Endothelial cell (in vitro differentiated cells): ENCODE measurements at regions not wholly inside any gene's neighbourhood (a gene's known extent, or its start where the extent isn't known, plus 50 kb on each side); places are given as distances from the start of the nearest gene placed in this dataset.

Experiments used
- DNase-seq: peaks from one replicate; pipeline ENCODE4 v3.0.0; 2021; ENCODE audit warnings: low spot score
- H3K27ac Mint-ChIP-seq: one replicate; pipeline ENCODE4 v1.8.0; 2021; ENCODE audit warnings: mixed read lengths, inconsistent platforms; ENCODE audit not compliant: unreplicated experiment
- H3K27me3 Mint-ChIP-seq: one replicate; pipeline ENCODE4 v1.8.0; 2021; ENCODE audit warnings: mild to moderate bottlenecking, moderate library complexity, mixed read lengths, inconsistent platforms; ENCODE audit not compliant: unreplicated experiment
- H3K36me3 Mint-ChIP-seq: one replicate; pipeline ENCODE4 v1.8.0; 2021; ENCODE audit warnings: mild to moderate bottlenecking, low read depth, mixed read lengths, inconsistent platforms; ENCODE audit not compliant: unreplicated experiment
- H3K4me1 Mint-ChIP-seq: one replicate; pipeline ENCODE4 v1.8.0; 2021; ENCODE audit warnings: mild to moderate bottlenecking, mixed read lengths, inconsistent platforms; ENCODE audit not compliant: unreplicated experiment
- H3K4me3 Mint-ChIP-seq: one replicate; pipeline ENCODE4 v1.8.0; 2021; ENCODE audit warnings: mild to moderate bottlenecking, mixed read lengths, inconsistent platforms; ENCODE audit not compliant: unreplicated experiment
- H3K9me3 Mint-ChIP-seq: one replicate; pipeline ENCODE4 v1.8.0; 2021; ENCODE audit warnings: mixed read lengths, inconsistent platforms; ENCODE audit not compliant: unreplicated experiment
- TF ChIP-seq, protein P1 (sequence below): fragments of 200-600 bp; sonication (generic); IDR thresholded peaks from one replicate; pipeline ENCODE4 v1.5.0; 2021; ENCODE audit warnings: antibody characterized with exemption; ENCODE audit not compliant: unreplicated experiment

DNA sequence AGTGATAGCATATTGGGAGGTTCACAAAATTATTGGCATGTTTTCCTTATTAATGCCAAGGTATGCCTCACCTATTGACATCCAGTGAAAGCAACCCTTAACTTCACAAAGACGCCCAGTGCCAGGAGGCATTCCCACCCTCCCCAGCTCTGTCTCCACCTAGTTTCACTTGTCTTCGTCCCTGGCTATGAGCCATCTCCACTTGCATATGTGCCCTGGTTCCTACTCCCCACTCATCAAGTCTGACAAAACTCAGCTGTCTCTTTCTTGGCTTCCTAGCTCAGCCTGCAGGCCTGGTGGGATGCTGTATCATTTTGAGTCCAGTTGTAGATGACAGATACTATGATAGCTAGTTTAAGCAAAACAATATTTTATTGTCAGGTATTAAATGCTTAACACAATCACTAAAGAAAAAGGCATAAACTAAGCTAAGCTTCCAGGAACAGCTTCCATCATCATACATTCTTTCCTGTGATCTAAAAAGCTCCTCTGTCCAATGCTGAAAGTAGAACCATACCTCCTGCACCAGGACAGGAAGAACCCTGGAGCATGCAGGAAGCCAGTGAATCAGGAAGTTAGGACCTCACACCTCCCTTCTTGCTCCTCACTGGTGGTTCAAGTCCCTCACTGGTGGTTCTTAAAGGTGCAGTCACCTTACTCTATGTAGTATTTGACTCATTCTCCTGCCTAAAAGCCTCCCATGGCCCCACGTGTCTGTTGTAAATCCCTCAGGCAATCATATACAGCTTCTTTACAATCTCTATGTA, 410.3 kb upstream of the RASGEF1B start:
- H3K4me3 Mint-ChIP-seq = no peak overlapping the region
- no peaks in the 10 kb centered on the region for H3K9me3 Mint-ChIP-seq
- TF ChIP-seq, protein P1, sequence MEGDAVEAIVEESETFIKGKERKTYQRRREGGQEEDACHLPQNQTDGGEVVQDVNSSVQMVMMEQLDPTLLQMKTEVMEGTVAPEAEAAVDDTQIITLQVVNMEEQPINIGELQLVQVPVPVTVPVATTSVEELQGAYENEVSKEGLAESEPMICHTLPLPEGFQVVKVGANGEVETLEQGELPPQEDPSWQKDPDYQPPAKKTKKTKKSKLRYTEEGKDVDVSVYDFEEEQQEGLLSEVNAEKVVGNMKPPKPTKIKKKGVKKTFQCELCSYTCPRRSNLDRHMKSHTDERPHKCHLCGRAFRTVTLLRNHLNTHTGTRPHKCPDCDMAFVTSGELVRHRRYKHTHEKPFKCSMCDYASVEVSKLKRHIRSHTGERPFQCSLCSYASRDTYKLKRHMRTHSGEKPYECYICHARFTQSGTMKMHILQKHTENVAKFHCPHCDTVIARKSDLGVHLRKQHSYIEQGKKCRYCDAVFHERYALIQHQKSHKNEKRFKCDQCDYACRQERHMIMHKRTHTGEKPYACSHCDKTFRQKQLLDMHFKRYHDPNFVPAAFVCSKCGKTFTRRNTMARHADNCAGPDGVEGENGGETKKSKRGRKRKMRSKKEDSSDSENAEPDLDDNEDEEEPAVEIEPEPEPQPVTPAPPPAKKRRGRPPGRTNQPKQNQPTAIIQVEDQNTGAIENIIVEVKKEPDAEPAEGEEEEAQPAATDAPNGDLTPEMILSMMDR = no peak
- no peaks in the 10 kb centered on the region for H3K36me3 Mint-ChIP-seq
- DNase-seq = no peak
- H3K27me3 Mint-ChIP-seq = peaks cover 1% of the 10 kb centered on the region
- H3K4me1 Mint-ChIP-seq = peaks cover 6% of the 10 kb centered on the region
- H3K27ac Mint-ChIP-seq = no peak overlapping the region

DNA sequence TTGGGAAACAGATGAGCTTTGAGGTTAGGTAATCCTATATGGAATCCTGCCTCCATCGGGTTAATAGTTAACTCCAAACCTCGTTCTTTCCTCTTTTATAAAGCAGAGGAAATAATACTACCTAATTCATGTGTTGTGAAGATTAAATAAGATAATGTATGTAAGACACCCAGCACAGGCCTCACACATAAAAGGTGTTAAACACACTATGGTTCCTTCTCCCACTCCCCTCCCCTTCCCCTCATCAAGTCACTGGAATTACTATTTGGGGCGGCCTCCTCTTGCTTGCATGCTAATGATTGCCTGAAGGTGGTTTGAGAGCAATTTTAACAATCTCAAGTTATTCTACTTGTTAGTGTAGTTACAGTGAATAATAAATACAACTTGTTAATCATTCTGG, 404.4 kb upstream of the RASGEF1B start:
- H3K4me3 Mint-ChIP-seq = no peak overlapping the region
- no peak for DNase-seq
- no peaks in the 10 kb centered on the region for H3K9me3 Mint-ChIP-seq
- H3K36me3 Mint-ChIP-seq = no peaks in the 10 kb centered on the region
- H3K27ac Mint-ChIP-seq = no peak overlapping the region
- peaks cover 1% of the 10 kb centered on the region for H3K27me3 Mint-ChIP-seq
- TF ChIP-seq, protein P1 = no peak
- H3K4me1 Mint-ChIP-seq = peaks cover 8% of the 10 kb centered on the region

DNA sequence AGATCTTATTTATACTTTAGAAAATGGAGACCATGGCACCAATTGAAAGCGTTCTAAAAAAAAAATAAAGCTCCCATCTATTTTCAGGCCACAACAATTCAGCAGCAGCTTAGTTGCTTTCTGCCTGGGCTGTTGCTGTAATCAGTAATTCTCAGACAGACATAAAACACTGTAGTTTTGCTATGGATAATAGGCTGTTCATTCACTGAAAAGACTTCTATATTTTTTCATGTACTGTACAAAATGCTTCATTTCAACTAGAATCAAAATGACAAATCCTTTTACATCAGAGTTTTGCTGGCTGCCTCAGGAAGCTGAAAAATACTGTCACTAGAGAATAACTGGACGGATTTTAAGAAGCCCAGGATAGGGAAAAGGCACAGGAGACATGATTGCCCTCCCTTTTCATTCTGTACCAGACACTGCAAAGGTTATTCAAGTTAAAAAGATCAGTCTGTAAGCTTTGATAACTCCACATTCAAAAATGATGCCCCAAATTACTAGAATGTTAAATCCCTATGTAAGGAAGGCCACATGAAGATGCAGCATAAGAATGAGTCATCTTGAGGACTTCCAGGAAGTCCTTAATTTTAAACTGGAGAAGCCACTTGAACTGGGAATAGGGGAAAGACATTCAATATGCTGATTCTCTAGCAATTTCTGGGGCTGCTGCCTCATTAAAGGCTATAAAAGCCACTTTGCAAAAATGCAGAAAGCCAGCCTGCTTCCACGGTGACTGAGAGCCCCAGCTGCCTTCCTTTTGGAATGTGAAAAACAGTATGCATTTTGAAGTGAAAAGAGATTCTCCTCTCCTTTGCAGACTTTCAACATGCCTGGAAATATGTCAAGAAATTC, 403.2 kb upstream of the RASGEF1B start:
- DNase-seq = no peak
- H3K36me3 Mint-ChIP-seq = peaks cover 1% of the 10 kb centered on the region
- peaks cover 8% of the 10 kb centered on the region for H3K4me1 Mint-ChIP-seq
- no peaks in the 10 kb centered on the region for H3K9me3 Mint-ChIP-seq
- no peak overlapping the region for H3K4me3 Mint-ChIP-seq
- H3K27me3 Mint-ChIP-seq = peaks cover 1% of the 10 kb centered on the region
- TF ChIP-seq, protein P1 = no peak
- H3K27ac Mint-ChIP-seq = no peak overlapping the region

DNA sequence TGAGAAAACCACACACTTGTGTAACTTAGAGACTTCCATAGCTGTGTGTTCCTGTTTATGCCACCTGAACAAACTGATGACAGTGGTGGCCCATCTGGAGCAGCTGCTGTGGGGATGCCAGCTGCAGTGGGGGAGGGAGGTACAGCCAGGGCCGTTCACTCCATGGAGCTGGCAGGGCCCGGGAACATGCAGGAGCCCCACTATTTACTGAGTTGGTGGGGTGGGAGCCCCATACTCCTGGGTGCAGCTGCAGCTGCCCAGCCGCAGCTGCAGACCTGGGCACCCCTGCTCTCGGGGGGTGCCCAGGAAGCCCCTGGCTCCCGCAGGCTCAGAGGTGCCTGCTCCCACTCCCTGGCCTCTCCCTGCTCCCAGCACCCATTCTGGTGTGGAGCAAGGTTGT, 398.6 kb upstream of the RASGEF1B start:
- TF ChIP-seq, protein P1 = no peak

DNA sequence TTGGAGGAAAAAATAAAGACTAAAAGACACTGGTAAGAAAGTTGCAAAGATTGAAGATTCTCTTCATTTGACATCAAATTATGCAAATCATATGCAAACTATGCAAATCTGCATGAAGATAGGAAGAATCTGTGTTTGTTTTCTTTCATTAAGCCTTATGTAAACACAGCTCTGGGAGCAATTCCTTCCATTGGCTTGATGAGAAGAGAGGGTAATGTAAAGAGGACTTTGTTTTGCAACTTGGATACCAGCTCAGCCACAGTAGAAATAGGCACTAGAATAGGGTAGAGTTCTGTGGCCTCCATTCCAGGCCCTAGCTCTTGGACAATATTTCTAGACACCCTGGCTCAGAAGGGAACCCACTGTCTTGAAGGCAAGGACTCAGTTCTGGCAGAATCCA, 388.4 kb upstream of the RASGEF1B start:
- Mint-ChIP-seq H3K4me3 (no peak overlapping the region), H3K4me1 (no peaks in the 10 kb centered on the region), H3K27me3 (peaks cover 1% of the 10 kb centered on the region), H3K9me3 (peaks cover 1% of the 10 kb centered on the region), H3K36me3 (peaks cover 1% of the 10 kb centered on the region), H3K27ac (no peak overlapping the region)
- no peak for DNase-seq
- TF ChIP-seq, protein P1 = no peak

More for the DNA sequence above, 398.6 kb upstream of the RASGEF1B start:
- Mint-ChIP-seq H3K27me3 (peaks cover 3% of the 10 kb centered on the region), H3K9me3 (no peaks in the 10 kb centered on the region), H3K36me3 (peaks cover 7% of the 10 kb centered on the region), H3K4me3 (no peak overlapping the region), H3K27ac (no peak overlapping the region), H3K4me1 (peaks cover 3% of the 10 kb centered on the region)
- no peak for DNase-seq
